BE2C (cell line): ENCODE measurements at regions not wholly inside any gene's neighbourhood (a gene's known extent, or its start where the extent isn't known, plus 50 kb on each side); places are given as distances from the start of the nearest gene placed in this dataset.

Source experiments
- DNase-seq: peaks from one replicate; pipeline ENCODE4 v3.0.0-alpha.2; 2020
- H3K27me3 ChIP-seq: fragments of 250-450 bp; sonication (Bioruptor Pico); 2 replicates; pipeline ENCODE4 v1.5.1; 2020; ENCODE audit warnings: mild to moderate bottlenecking
- H3K36me3 ChIP-seq: fragments of 250-450 bp; sonication (Bioruptor Pico); 2 replicates; pipeline ENCODE4 v1.5.1; 2020; ENCODE audit warnings: mild to moderate bottlenecking
- H3K4me1 ChIP-seq: fragments of 250-450 bp; sonication (Bioruptor Pico); 2 replicates; pipeline ENCODE4 v1.5.1; 2020
- H3K4me3 ChIP-seq: 2 replicates; pipeline ENCODE4 v1.5.1; 2011; ENCODE audit warnings: low read depth, low read length
- H3K9me3 ChIP-seq: fragments of 250-450 bp; sonication (Bioruptor Pico); 2 replicates; pipeline ENCODE4 v1.5.1; 2020
- CTCF ChIP-seq: IDR thresholded peaks from 2 replicates; pipeline ENCODE4 v1.5.1; 2012; ENCODE audit warnings: mild to moderate bottlenecking, low read depth, low read length

- TF ChIP-seq CTCF: no peak
- Histone ChIP-seq H3K4me1 (no peaks in the 10 kb centered on the region), H3K4me3 (no peak overlapping the region), H3K36me3 (no peaks in the 10 kb centered on the region), H3K27me3 (no peaks in the 10 kb centered on the region), H3K9me3 (no peaks in the 10 kb centered on the region)
- DNase-seq: no peak
Observed at GRCh38 chr2:133849341-133849740, 281.1 kb upstream of the NCKAP5 start.

GRCh38 chr2:133854603-133855200 is 286.4 kb upstream of the NCKAP5 start:
- DNase-seq: no peak
- no peak for TF ChIP-seq CTCF

DNA sequence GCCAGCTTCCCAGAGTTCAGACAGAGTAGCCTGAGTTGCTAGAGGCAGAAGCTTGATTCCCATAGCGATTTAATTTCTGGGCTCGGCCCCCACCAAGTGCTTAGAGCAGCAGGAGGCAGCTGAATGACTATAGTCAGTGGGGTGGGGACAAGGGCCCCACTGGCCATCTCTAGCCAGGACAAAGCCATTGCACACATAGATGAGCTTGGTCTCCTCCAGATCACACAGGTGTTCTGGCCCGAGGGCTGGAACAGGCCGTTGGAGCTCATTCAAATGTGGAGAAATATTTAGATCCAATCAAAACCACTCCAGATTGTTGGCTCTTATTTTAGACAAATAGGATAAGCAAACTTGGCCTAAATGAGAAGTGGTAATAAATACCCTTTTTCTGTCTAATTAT is 287.3 kb upstream of the NCKAP5 start:
- TF ChIP-seq CTCF: no peak
- Histone ChIP-seq H3K9me3 (no peaks in the 10 kb centered on the region), H3K36me3 (no peaks in the 10 kb centered on the region), H3K27me3 (no peaks in the 10 kb centered on the region), H3K4me1 (no peaks in the 10 kb centered on the region), H3K4me3 (no peak overlapping the region)
- no peak for DNase-seq

More at GRCh38 chr2:133854603-133855200, 286.4 kb upstream of the NCKAP5 start:
- Histone ChIP-seq H3K27me3 (no peaks in the 10 kb centered on the region), H3K4me3 (no peak overlapping the region), H3K4me1 (no peaks in the 10 kb centered on the region), H3K9me3 (no peaks in the 10 kb centered on the region), H3K36me3 (no peaks in the 10 kb centered on the region)

DNA sequence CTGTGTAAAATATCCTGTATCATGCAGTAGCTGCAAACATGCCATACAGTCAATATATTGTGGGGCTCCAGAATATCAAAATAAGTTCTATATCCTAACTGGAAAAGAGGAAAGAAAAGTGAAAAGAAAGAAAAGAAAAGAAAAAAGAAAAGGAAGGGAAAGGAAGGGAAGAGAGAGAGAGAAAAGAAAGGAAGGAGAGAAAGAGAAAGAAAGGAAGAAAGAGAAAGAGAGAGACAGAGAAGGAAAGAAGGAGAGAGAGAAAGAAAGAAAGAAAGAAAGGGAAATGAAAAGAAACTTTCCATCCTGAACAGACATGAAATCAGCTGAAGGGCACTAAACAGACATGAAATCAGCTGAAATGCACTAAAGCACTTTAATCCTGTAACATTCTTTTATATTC is 288.4 kb upstream of the NCKAP5 start:
- no peaks in the 10 kb centered on the region for H3K9me3 ChIP-seq
- DNase-seq: no peak
- TF ChIP-seq CTCF: no peak

GRCh38 chr2:133859578-133859977 is 291.3 kb upstream of the NCKAP5 start:
- Histone ChIP-seq H3K4me1 (no peaks in the 10 kb centered on the region), H3K9me3 (no peaks in the 10 kb centered on the region), H3K27me3 (no peaks in the 10 kb centered on the region), H3K4me3 (no peak overlapping the region), H3K36me3 (no peaks in the 10 kb centered on the region)
- no peak for TF ChIP-seq CTCF
- no peak for DNase-seq

More for the DNA sequence above, 288.4 kb upstream of the NCKAP5 start:
- Histone ChIP-seq H3K27me3 (no peaks in the 10 kb centered on the region), H3K4me1 (no peaks in the 10 kb centered on the region), H3K4me3 (no peak overlapping the region), H3K36me3 (no peaks in the 10 kb centered on the region)

GRCh38 chr2:133862400-133862977 is 294.2 kb upstream of the NCKAP5 start:
- H3K27me3 ChIP-seq: no peaks in the 10 kb centered on the region
- H3K4me1 ChIP-seq: no peaks in the 10 kb centered on the region
- no peak for TF ChIP-seq CTCF
- no peaks in the 10 kb centered on the region for H3K36me3 ChIP-seq
- DNase-seq: no peak
- no peaks in the 10 kb centered on the region for H3K9me3 ChIP-seq
- no peak overlapping the region for H3K4me3 ChIP-seq
